Loucy (cell line): ENCODE measurements at regions not wholly inside any gene's neighbourhood (a gene's known extent, or its start where the extent isn't known, plus 50 kb on each side); places are given as distances from the start of the nearest gene placed in this dataset.

ENCODE experiments used
- EZH2phosphoT487 ChIP-seq: fragments of 200-600 bp; IDR thresholded peaks from 2 replicates; pipeline ENCODE4 v1.6.1; 2018; ENCODE audit warnings: antibody characterized with exemption, mild to moderate bottlenecking, moderate library complexity, borderline replicate concordance
- TF ChIP-seq, protein P1 (sequence below): fragments of 200-600 bp; sonication (generic); conservative IDR thresholded peaks from 2 replicates; pipeline ENCODE4 v1.5.1; 2014; ENCODE audit warnings: mild to moderate bottlenecking, antibody characterized with exemption, low read length

GRCh38 chr5:152135827-152136226, 211.2 kb upstream of the GLRA1 start:
- TF ChIP-seq, protein P1, sequence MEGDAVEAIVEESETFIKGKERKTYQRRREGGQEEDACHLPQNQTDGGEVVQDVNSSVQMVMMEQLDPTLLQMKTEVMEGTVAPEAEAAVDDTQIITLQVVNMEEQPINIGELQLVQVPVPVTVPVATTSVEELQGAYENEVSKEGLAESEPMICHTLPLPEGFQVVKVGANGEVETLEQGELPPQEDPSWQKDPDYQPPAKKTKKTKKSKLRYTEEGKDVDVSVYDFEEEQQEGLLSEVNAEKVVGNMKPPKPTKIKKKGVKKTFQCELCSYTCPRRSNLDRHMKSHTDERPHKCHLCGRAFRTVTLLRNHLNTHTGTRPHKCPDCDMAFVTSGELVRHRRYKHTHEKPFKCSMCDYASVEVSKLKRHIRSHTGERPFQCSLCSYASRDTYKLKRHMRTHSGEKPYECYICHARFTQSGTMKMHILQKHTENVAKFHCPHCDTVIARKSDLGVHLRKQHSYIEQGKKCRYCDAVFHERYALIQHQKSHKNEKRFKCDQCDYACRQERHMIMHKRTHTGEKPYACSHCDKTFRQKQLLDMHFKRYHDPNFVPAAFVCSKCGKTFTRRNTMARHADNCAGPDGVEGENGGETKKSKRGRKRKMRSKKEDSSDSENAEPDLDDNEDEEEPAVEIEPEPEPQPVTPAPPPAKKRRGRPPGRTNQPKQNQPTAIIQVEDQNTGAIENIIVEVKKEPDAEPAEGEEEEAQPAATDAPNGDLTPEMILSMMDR = no peak
- TF ChIP-seq EZH2phosphoT487 = no peak
